ENCODE measurements at regions not wholly inside any gene's neighbourhood (a gene's known extent, or its start where the extent isn't known, plus 50 kb on each side); places are given as distances from the start of the nearest gene placed in this dataset.

- no peak for DNase-seq (ENCODE audit: low spot score)
- H3K4me3 Mint-ChIP-seq (ENCODE audit: unreplicated experiment) = no peak overlapping the region
- H3K27me3 Mint-ChIP-seq (ENCODE audit: unreplicated experiment) = no peaks in the 10 kb centered on the region
- TF ChIP-seq, protein P1, sequence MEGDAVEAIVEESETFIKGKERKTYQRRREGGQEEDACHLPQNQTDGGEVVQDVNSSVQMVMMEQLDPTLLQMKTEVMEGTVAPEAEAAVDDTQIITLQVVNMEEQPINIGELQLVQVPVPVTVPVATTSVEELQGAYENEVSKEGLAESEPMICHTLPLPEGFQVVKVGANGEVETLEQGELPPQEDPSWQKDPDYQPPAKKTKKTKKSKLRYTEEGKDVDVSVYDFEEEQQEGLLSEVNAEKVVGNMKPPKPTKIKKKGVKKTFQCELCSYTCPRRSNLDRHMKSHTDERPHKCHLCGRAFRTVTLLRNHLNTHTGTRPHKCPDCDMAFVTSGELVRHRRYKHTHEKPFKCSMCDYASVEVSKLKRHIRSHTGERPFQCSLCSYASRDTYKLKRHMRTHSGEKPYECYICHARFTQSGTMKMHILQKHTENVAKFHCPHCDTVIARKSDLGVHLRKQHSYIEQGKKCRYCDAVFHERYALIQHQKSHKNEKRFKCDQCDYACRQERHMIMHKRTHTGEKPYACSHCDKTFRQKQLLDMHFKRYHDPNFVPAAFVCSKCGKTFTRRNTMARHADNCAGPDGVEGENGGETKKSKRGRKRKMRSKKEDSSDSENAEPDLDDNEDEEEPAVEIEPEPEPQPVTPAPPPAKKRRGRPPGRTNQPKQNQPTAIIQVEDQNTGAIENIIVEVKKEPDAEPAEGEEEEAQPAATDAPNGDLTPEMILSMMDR (IDR thresholded peaks at IDR 0.05; ENCODE audit: unreplicated experiment) = no peak
- peaks cover 3% of the 10 kb centered on the region for H3K36me3 Mint-ChIP-seq (ENCODE audit: low read depth, unreplicated experiment)
- no peaks in the 10 kb centered on the region for H3K4me1 Mint-ChIP-seq (ENCODE audit: unreplicated experiment)
- H3K27ac Mint-ChIP-seq (ENCODE audit: unreplicated experiment) = no peak overlapping the region
- no peaks in the 10 kb centered on the region for H3K9me3 Mint-ChIP-seq (ENCODE audit: unreplicated experiment)
Observed at GRCh38 chr5:25892211-25892610, 1146.2 kb downstream of the CDH9 start.

DNA sequence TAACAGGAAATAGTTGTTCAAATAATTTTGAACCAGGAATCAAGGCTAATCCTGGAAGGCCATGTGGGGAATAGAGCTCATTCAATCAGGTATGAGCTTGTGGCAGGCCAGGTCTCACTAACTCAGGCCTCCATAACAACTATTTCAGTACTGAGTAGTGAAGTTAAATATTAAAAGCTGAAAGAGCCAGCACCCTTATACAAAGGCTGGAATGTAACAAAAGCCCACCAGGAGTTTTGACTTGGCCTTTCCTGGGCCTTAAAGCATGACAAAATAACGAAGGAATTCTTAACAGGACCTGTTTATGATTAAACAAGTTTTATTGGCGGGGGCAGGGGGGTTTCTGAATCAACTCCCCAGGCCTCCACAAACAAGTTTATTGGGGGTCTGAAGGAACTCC lies 1146.7 kb downstream of the CDH9 start:
- Mint-ChIP-seq H3K4me1 (ENCODE audit: unreplicated experiment) (no peaks in the 10 kb centered on the region), H3K36me3 (ENCODE audit: low read depth, unreplicated experiment) (peaks cover 3% of the 10 kb centered on the region), H3K4me3 (ENCODE audit: unreplicated experiment) (no peak overlapping the region), H3K9me3 (ENCODE audit: unreplicated experiment) (no peaks in the 10 kb centered on the region), H3K27me3 (ENCODE audit: unreplicated experiment) (no peaks in the 10 kb centered on the region), H3K27ac (ENCODE audit: unreplicated experiment) (no peak overlapping the region)
- TF ChIP-seq, protein P1 (IDR thresholded peaks at IDR 0.05; ENCODE audit: unreplicated experiment) = no peak
- DNase-seq (ENCODE audit: low spot score) = no peak

- Mint-ChIP-seq H3K4me3 (ENCODE audit: unreplicated experiment) (no peak overlapping the region), H3K27me3 (ENCODE audit: unreplicated experiment) (no peaks in the 10 kb centered on the region), H3K36me3 (ENCODE audit: low read depth, unreplicated experiment) (no peaks in the 10 kb centered on the region), H3K4me1 (ENCODE audit: unreplicated experiment) (no peaks in the 10 kb centered on the region), H3K27ac (ENCODE audit: unreplicated experiment) (no peak overlapping the region), H3K9me3 (ENCODE audit: unreplicated experiment) (no peaks in the 10 kb centered on the region)
- TF ChIP-seq, protein P1 (IDR thresholded peaks at IDR 0.05; ENCODE audit: unreplicated experiment) = no peak
- no peak for DNase-seq (ENCODE audit: low spot score)
Observed at GRCh38 chr5:25881318-25882036, 1156.9 kb downstream of the CDH9 start.

DNA sequence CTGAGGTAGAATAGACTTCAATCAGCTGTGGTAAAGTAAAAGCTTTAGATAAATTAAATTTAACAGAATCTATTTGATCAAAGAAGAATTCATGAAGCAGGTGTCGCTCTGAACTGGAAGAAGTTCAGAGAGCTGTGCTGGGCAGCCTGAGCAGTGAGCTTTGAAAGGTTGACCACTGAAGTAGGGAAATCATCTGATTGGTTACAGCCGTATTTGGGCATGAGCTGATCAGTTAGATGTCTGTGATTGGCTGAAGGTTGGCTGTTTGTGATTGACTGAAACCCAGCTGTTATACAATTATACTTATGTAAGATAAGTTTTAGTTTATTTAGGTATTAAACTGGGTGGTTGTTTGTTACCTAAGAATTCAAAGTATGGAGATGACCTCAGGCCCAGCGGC lies 1174.6 kb downstream of the CDH9 start:
- no peaks in the 10 kb centered on the region for H3K27me3 Mint-ChIP-seq (ENCODE audit: unreplicated experiment)
- TF ChIP-seq, protein P1 (IDR thresholded peaks at IDR 0.05; ENCODE audit: unreplicated experiment) = no peak
- no peak overlapping the region for H3K27ac Mint-ChIP-seq (ENCODE audit: unreplicated experiment)
- no peaks in the 10 kb centered on the region for H3K36me3 Mint-ChIP-seq (ENCODE audit: low read depth, unreplicated experiment)
- no peaks in the 10 kb centered on the region for H3K9me3 Mint-ChIP-seq (ENCODE audit: unreplicated experiment)
- DNase-seq (ENCODE audit: low spot score) = no peak
- H3K4me3 Mint-ChIP-seq (ENCODE audit: unreplicated experiment) = no peak overlapping the region
- no peaks in the 10 kb centered on the region for H3K4me1 Mint-ChIP-seq (ENCODE audit: unreplicated experiment)

DNA sequence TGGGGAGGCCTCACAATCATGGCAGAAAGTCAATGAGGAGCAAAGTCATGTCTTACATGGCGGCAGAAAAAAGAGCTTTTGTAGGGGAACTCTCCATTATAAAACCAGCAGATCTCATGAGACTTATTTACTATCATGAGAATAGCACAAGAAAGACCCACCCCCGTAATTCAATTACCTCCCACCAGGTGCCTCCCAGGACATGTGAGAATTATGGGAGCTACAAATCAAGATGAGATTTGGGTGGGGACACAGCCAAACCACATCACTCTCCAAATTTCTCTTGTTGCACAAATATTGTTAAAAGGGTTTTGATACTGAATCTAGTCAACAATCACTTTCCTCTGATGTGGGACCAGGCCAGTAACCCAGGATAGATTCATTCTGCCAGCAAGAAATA lies 1176.1 kb downstream of the CDH9 start:
- Mint-ChIP-seq H3K4me1 (ENCODE audit: unreplicated experiment) (no peaks in the 10 kb centered on the region), H3K27me3 (ENCODE audit: unreplicated experiment) (no peaks in the 10 kb centered on the region), H3K9me3 (ENCODE audit: unreplicated experiment) (no peaks in the 10 kb centered on the region), H3K27ac (ENCODE audit: unreplicated experiment) (no peak overlapping the region), H3K4me3 (ENCODE audit: unreplicated experiment) (no peak overlapping the region), H3K36me3 (ENCODE audit: low read depth, unreplicated experiment) (no peaks in the 10 kb centered on the region)
- TF ChIP-seq, protein P1 (IDR thresholded peaks at IDR 0.05; ENCODE audit: unreplicated experiment) = peak; percentile 16
- no peak for DNase-seq (ENCODE audit: low spot score)

All from endothelial cell (in vitro differentiated cells).